H1 (cell line): ENCODE measurements at regions not wholly inside any gene's neighbourhood (a gene's known extent, or its start where the extent isn't known, plus 50 kb on each side); places are given as distances from the start of the nearest gene placed in this dataset.

Experiments used
- POLR2A ChIP-seq, 2 experiments: IDR thresholded peaks; 1 replicate in 1 of 2; 2 replicates in 1 of 2; pipeline ENCODE4 v1.6.1; 2011; ENCODE audit warnings: low read depth in 2 of 2, low read length in 2 of 2, mild to moderate bottlenecking in 2 of 2; ENCODE audit errors: control extremely low read depth in 1 of 2
- POLR2AphosphoS5 ChIP-seq: IDR thresholded peaks from 2 replicates; pipeline ENCODE4 v1.6.1; 2011; ENCODE audit warnings: low read depth, low read length
- SP2 ChIP-seq: IDR thresholded peaks from 2 replicates; pipeline ENCODE4 v1.6.1; 2012; ENCODE audit warnings: mild to moderate bottlenecking, low read length, inconsistent platforms
- SRF ChIP-seq: IDR thresholded peaks from 2 replicates; pipeline ENCODE4 v1.6.1; 2011; ENCODE audit warnings: mild to moderate bottlenecking, low read depth, low read length, moderate library complexity
- TF ChIP-seq, protein P1 (sequence below), 3 experiments: IDR thresholded peaks; 1 replicate in 2 of 3; 2 replicates in 1 of 3; pipeline versions ENCODE4 v1.5.1 to v1.6.1; 2011; ENCODE audit warnings: low read length in 3 of 3, mild to moderate bottlenecking in 3 of 3, inconsistent platforms in 2 of 3, low read depth in 1 of 3, moderate library complexity in 1 of 3; ENCODE audit not compliant: insufficient read depth in 1 of 3; ENCODE audit errors: control extremely low read depth in 1 of 3

DNA sequence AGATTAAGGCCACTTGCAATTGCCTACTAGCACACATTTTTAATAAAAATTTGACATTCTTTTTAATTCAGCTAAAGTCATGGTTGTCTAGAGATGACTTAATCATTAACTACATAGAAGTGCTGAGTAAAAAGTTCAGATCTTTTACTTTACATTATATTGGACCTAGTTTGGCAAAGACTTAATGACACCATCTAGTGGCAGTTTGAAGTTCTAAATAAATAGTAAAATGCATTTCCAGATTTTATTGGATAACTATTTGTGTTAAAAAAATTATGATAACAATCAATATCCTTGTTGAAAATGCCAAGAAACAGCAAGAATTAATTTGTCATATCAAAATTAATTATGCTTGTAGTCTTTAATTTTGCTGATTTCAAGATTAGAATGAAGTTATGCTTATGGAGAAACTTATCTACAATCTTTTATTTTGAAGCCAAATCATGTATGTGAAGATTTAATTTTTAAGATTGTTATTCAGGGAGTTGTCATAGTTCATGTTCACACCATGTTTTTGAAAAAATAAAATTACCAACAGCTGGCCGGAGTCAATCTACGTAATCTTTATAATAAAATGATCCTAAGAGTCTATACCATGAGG lies 69.6 kb upstream of the PJA2 start:
- no peak for TF ChIP-seq POLR2AphosphoS5
- no peak for TF ChIP-seq SRF
- no peak for TF ChIP-seq POLR2A (IDR thresholded peaks at IDR 0.05; ENCODE audit: control extremely low read depth in 1 of 2, low read depth in 2 of 2, low read length in 2 of 2)
- TF ChIP-seq SP2, result no peak
- TF ChIP-seq, protein P1, sequence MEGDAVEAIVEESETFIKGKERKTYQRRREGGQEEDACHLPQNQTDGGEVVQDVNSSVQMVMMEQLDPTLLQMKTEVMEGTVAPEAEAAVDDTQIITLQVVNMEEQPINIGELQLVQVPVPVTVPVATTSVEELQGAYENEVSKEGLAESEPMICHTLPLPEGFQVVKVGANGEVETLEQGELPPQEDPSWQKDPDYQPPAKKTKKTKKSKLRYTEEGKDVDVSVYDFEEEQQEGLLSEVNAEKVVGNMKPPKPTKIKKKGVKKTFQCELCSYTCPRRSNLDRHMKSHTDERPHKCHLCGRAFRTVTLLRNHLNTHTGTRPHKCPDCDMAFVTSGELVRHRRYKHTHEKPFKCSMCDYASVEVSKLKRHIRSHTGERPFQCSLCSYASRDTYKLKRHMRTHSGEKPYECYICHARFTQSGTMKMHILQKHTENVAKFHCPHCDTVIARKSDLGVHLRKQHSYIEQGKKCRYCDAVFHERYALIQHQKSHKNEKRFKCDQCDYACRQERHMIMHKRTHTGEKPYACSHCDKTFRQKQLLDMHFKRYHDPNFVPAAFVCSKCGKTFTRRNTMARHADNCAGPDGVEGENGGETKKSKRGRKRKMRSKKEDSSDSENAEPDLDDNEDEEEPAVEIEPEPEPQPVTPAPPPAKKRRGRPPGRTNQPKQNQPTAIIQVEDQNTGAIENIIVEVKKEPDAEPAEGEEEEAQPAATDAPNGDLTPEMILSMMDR (IDR thresholded peaks at IDR 0.05; ENCODE audit: control extremely low read depth in 1 of 3, insufficient read depth in 1 of 3, low read depth in 1 of 3, low read length in 3 of 3), result peak in 1 of 3 experiments; percentile 24; a peak in 2 of 4 replicates
